GM23338 (cell line): ENCODE measurements at regions not wholly inside any gene's neighbourhood (a gene's known extent, or its start where the extent isn't known, plus 50 kb on each side); places are given as distances from the start of the nearest gene placed in this dataset.

Source experiments
- ATAC-seq: fragments of 200-7000 bp; cut with Tn5 transposase; 3 replicates; pipeline ENCODE4 v1.9.1; 2020
- DNase-seq: peaks from one replicate; pipeline ENCODE4 v3.0.0-alpha.2; 2015; ENCODE audit warnings: low spot score
- H2AFZ ChIP-seq: fragments of 200-600 bp; sonication (generic); 2 replicates; pipeline ENCODE4 v1.8.0; 2016; ENCODE audit warnings: antibody characterized with exemption, mild to moderate bottlenecking, moderate library complexity
- H3F3A ChIP-seq: fragments of 200-600 bp; sonication (generic); replicated peaks from 2 replicates; pipeline ENCODE4 v1.8.0; 2017; ENCODE audit warnings: antibody characterized with exemption, mixed run types, low read depth
- H3K27ac ChIP-seq: fragments of 200-600 bp; sonication (generic); 2 replicates; pipeline ENCODE4 v1.6.1; 2016; ENCODE audit warnings: low read depth
- H3K27me3 ChIP-seq: fragments of 200-600 bp; sonication (generic); 2 replicates; pipeline ENCODE4 v1.8.0; 2016; ENCODE audit warnings: mild to moderate bottlenecking, mixed run types, moderate library complexity; ENCODE audit not compliant: insufficient read depth
- H3K36me3 ChIP-seq: fragments of 200-600 bp; sonication (generic); 2 replicates; pipeline ENCODE4 v1.8.0; 2016; ENCODE audit warnings: mild to moderate bottlenecking; ENCODE audit not compliant: insufficient read depth
- H3K4me1 ChIP-seq: fragments of 200-600 bp; sonication (generic); 2 replicates; pipeline ENCODE4 v1.8.0; 2016; ENCODE audit warnings: mild to moderate bottlenecking, moderate library complexity; ENCODE audit not compliant: insufficient read depth
- H3K4me2 ChIP-seq: fragments of 200-600 bp; sonication (generic); 2 replicates; pipeline ENCODE4 v1.7.1; 2017; ENCODE audit warnings: mixed run types
- H3K4me3 ChIP-seq: fragments of 200-600 bp; sonication (generic); 2 replicates; pipeline ENCODE4 v1.6.1; 2016; ENCODE audit warnings: mixed run types
- H3K79me2 ChIP-seq: fragments of 200-600 bp; sonication (generic); replicated peaks from 2 replicates; pipeline ENCODE4 v1.8.0; 2017; ENCODE audit warnings: mild to moderate bottlenecking; ENCODE audit not compliant: insufficient read depth
- H3K9me2 ChIP-seq: fragments of 200-600 bp; sonication (generic); 2 replicates; pipeline ENCODE4 v1.8.0; 2017; ENCODE audit not compliant: insufficient read depth
- H4K20me1 ChIP-seq: fragments of 200-600 bp; sonication (generic); replicated peaks from 2 replicates; pipeline ENCODE4 v1.8.0; 2017; ENCODE audit warnings: mild to moderate bottlenecking; ENCODE audit not compliant: insufficient read depth
- H3K27ac Mint-ChIP-seq: 2 replicates; pipeline ENCODE4 v1.8.0; 2020; ENCODE audit warnings: inconsistent platforms, mild to moderate bottlenecking, moderate library complexity, mixed read lengths
- H3K27me3 Mint-ChIP-seq: 3 replicates; pipeline ENCODE4 v1.8.0; 2022; ENCODE audit warnings: low read depth, mild to moderate bottlenecking, moderate library complexity, mixed read lengths, inconsistent platforms; ENCODE audit not compliant: insufficient read depth, poor library complexity
- H3K36me3 Mint-ChIP-seq: 3 replicates; pipeline ENCODE4 v1.8.0; 2021; ENCODE audit warnings: low read depth, mild to moderate bottlenecking, inconsistent platforms, moderate library complexity, mixed read lengths
- H3K4me1 Mint-ChIP-seq: 3 replicates; pipeline ENCODE4 v1.8.0; 2020; ENCODE audit warnings: mild to moderate bottlenecking, inconsistent platforms, mixed read lengths
- H3K4me3 Mint-ChIP-seq: 3 replicates; pipeline ENCODE4 v1.8.0; 2021; ENCODE audit warnings: moderate library complexity, mild to moderate bottlenecking, inconsistent platforms, mixed read lengths
- H3K9me3 Mint-ChIP-seq: 3 replicates; pipeline ENCODE4 v1.8.0; 2020; ENCODE audit warnings: moderate library complexity, mild to moderate bottlenecking, inconsistent platforms, mixed read lengths
- CREB1 ChIP-seq: fragments of 250-450 bp; sonication (Bioruptor Pico); IDR thresholded peaks from 2 replicates; pipeline ENCODE4 v1.5.0; 2020; ENCODE audit warnings: low read depth, mild to moderate bottlenecking, moderate library complexity
- CTCF ChIP-seq, 2 experiments: fragments of 200-600 bp in 1 of 2; sonication (generic) in 1 of 2; conservative IDR thresholded peaks; 2 replicates each; pipeline versions ENCODE4 v1.5.1 to v1.6.1; 2016 to 2017; ENCODE audit warnings: antibody characterized with exemption in 2 of 2, low read depth in 2 of 2, mild to moderate bottlenecking in 2 of 2, moderate library complexity in 1 of 2
- ETS1 ChIP-seq: IDR thresholded peaks from 2 replicates; pipeline ENCODE4 v1.6.1; 2016; ENCODE audit warnings: antibody characterized with exemption
- EZH2 ChIP-seq: fragments of 200-600 bp; sonication (generic); IDR thresholded peaks from one replicate; pipeline ENCODE4 v1.8.0; 2017; ENCODE audit warnings: antibody characterized with exemption, mild to moderate bottlenecking, low read depth; ENCODE audit not compliant: unreplicated experiment
- EZH2phosphoT487 ChIP-seq: fragments of 200-600 bp; sonication (generic); IDR thresholded peaks from one replicate; pipeline ENCODE4 v1.8.1; 2018; ENCODE audit warnings: antibody characterized with exemption; ENCODE audit not compliant: unreplicated experiment
- JUNB ChIP-seq: IDR thresholded peaks from one replicate; pipeline ENCODE4 v1.6.1; 2016; ENCODE audit warnings: antibody characterized with exemption; ENCODE audit not compliant: unreplicated experiment
- NANOG ChIP-seq: IDR thresholded peaks from 2 replicates; pipeline ENCODE4 v1.6.1; 2016; ENCODE audit warnings: antibody characterized with exemption, borderline replicate concordance
- POLR2AphosphoS5 ChIP-seq: IDR thresholded peaks from 2 replicates; pipeline ENCODE4 v1.6.1; 2016; ENCODE audit warnings: antibody characterized with exemption, low read depth
- REST ChIP-seq: IDR thresholded peaks from one replicate; pipeline ENCODE4 v1.6.1; 2018; ENCODE audit warnings: antibody characterized with exemption; ENCODE audit not compliant: unreplicated experiment
- STAT1 ChIP-seq: IDR thresholded peaks from one replicate; pipeline ENCODE4 v1.6.1; 2016; ENCODE audit warnings: antibody characterized with exemption; ENCODE audit not compliant: unreplicated experiment
- ZNF114 ChIP-seq: fragments of 250-450 bp; sonication (Bioruptor Pico); IDR thresholded peaks from 2 replicates; pipeline ENCODE4 v1.5.0; 2020; ENCODE audit warnings: mild to moderate bottlenecking, moderate library complexity
- ZNF331 ChIP-seq: fragments of 250-450 bp; sonication (Bioruptor Pico); IDR thresholded peaks from 2 replicates; pipeline ENCODE4 v1.5.0; 2020; ENCODE audit warnings: low read depth, mild to moderate bottlenecking, moderate library complexity
- ZNF462 ChIP-seq: fragments of 250-450 bp; sonication (Bioruptor Pico); IDR thresholded peaks from 2 replicates; pipeline ENCODE4 v1.5.0; 2020; ENCODE audit warnings: mild to moderate bottlenecking, moderate library complexity

- H3K79me2 ChIP-seq: no peaks in the 10 kb centered on the region
- no peak overlapping the region for H3K4me2 ChIP-seq
- H3K36me3 ChIP-seq: no peaks in the 10 kb centered on the region
- H3K27ac ChIP-seq: no peak overlapping the region
- no peak for TF ChIP-seq JUNB
- TF ChIP-seq POLR2AphosphoS5: no peak
- no peak for TF ChIP-seq REST
- TF ChIP-seq ZNF114 (CRISPR knock-in tag): no peak
- no peak for TF ChIP-seq ZNF462 (CRISPR knock-in tag)
- no peak for TF ChIP-seq ZNF331 (CRISPR knock-in tag)
- no peak for TF ChIP-seq EZH2phosphoT487
- TF ChIP-seq NANOG: no peak
- TF ChIP-seq CTCF (conservative IDR thresholded peaks at IDR 0.05; ENCODE audit: low read depth in 2 of 2): no peak
- TF ChIP-seq CREB1 (CRISPR knock-in tag): no peak
- no peak for TF ChIP-seq EZH2
- TF ChIP-seq ETS1: no peak
- no peak for TF ChIP-seq STAT1
- H3K4me1 ChIP-seq: no peaks in the 10 kb centered on the region
- no peak overlapping the region for H2AFZ ChIP-seq
- no peak overlapping the region for H3K27ac Mint-ChIP-seq
- H3F3A ChIP-seq: no peaks in the 10 kb centered on the region
- H3K27me3 Mint-ChIP-seq: peaks cover 2% of the 10 kb centered on the region
- H3K9me2 ChIP-seq: no peaks in the 10 kb centered on the region
- H3K4me3 ChIP-seq: no peak overlapping the region
- DNase-seq: no peak
- no peaks in the 10 kb centered on the region for H3K36me3 Mint-ChIP-seq
- H4K20me1 ChIP-seq: no peaks in the 10 kb centered on the region
- H3K4me1 Mint-ChIP-seq: no peaks in the 10 kb centered on the region
- no peak overlapping the region for H3K4me3 Mint-ChIP-seq
- no peaks in the 10 kb centered on the region for H3K27me3 ChIP-seq
- no peaks in the 10 kb centered on the region for H3K9me3 Mint-ChIP-seq
- ATAC-seq: no peak
Observed at GRCh38 chr12:46903058-46903457, 77.3 kb upstream of the SLC38A4 start.
